ENCODE measurements at regions not wholly inside any gene's neighbourhood (a gene's known extent, or its start where the extent isn't known, plus 50 kb on each side); places are given as distances from the start of the nearest gene placed in this dataset.

DNA sequence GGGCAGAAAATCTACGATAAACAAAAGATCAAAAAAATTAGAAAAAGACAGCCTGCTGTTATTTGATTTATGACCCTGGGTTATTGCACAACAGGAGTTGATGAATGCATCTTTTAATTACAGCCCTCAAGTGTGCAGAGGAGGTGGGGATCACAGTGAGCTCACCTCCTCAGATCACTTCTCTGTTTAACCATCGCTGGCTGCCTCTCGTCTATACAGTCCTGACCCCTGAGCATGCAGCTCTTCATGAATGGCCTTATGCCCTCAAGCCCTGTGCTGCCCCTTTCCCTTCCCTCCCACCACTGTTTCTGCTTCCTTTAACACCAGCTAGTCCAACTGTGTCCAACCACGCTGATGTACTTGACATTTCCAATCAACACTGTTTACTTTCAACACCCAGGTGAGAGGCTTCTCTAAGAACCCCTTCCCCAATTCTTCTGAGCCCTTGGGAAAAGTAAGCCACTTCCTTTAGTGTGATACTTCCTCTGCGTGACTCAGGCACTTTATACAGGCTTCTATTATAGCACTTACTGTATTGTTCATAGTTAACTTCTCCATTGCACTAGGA lies 60.6 kb upstream of the RIPOR2 start:
- no peak overlapping the region for H3K27ac ChIP-seq
- TF ChIP-seq CTCF (conservative IDR thresholded peaks at IDR 0.05), result no peak

DNA sequence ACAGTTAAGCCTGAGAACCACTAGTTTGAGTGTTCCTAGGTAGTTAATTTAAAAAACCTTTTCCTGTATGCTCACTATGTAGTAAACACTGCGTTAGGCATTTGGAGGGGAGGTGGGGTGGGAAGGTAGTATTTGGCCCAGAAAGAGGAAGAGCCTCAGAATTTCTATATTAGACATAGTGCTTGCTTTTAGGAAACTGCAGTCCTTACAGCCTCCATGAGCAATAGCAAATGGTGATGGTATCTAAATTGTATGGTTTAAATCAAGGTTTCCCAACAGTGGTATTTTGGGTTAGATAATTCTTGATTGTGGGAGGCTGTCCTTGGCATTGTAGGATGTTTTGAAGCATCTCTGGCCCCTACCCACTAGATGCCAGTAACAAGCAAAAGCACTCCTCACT lies 61.5 kb upstream of the RIPOR2 start:
- no peak overlapping the region for H3K27ac ChIP-seq
- no peak for TF ChIP-seq CTCF (conservative IDR thresholded peaks at IDR 0.05)

- no peak overlapping the region for H3K27ac ChIP-seq
These were observed 62.1 kb upstream of the RIPOR2 start for GRCh38 chr6:24997905-24998304.

GRCh38 chr6:25002326-25003091 lies 66.7 kb upstream of the RIPOR2 start:
- no peak for TF ChIP-seq CTCF (conservative IDR thresholded peaks at IDR 0.05)
- H3K27ac ChIP-seq, result peak overlapping the region; percentile 1; the same call in 1 of the 2 replicates

More at GRCh38 chr6:24997905-24998304, 62.1 kb upstream of the RIPOR2 start:
- no peak for TF ChIP-seq CTCF (conservative IDR thresholded peaks at IDR 0.05)

DNA sequence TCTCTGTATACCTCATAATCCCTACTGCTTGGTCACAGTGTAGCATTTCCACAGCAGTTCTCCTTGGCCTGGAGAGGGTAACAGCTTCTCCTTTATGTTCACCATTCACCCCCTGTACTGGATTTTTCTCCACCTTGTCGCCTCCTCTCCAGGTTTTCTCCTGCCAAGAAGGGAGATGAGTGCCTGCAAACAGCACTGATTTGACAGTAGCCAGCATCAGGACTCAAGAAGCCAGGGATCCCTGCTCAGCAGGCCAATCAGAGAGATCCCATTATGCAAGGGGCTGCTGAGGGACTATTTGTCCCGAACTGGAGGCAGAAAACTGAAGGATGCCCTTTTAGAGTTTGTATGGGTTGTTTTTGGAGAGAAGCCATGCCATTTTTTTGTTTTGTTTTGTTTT lies 68.6 kb upstream of the RIPOR2 start:
- H3K27ac ChIP-seq, result no peak overlapping the region

GRCh38 chr6:25005010-25005409 lies 69.2 kb upstream of the RIPOR2 start:
- no peak overlapping the region for H3K27ac ChIP-seq
- no peak for TF ChIP-seq CTCF (conservative IDR thresholded peaks at IDR 0.05)

More for the DNA sequence above, 68.6 kb upstream of the RIPOR2 start:
- no peak for TF ChIP-seq CTCF (conservative IDR thresholded peaks at IDR 0.05)

DNA sequence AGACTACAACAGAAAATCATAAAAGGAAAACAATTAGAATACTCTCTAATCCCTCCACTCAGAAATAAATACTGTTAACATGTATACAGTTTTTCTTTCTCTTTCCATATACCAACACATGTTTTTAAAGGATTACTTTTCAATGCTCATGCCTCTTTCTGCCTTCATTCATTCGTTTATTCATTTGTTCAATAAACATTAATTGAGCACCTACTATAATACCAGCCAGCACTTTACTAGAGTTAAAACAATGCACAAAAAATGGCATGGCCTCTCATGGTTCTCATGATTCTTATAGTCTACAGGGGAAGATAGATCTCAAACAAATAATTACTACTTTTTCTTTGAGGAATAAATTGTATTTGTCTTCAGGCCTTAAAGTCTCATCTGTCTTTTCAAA lies 70.3 kb upstream of the RIPOR2 start:
- no peak for TF ChIP-seq CTCF (conservative IDR thresholded peaks at IDR 0.05)
- H3K27ac ChIP-seq, result peak overlapping the region; percentile 67

Data from VCaP (cell line).